Activated CD8-positive, alpha-beta T cell treated with anti-CD3 and anti-CD28 coated beads, Interleukin-2, amount 10 ng/mL, durations not matched to agents 7 days and 5 days (primary cell): ENCODE measurements at regions not wholly inside any gene's neighbourhood (a gene's known extent, or its start where the extent isn't known, plus 50 kb on each side); places are given as distances from the start of the nearest gene placed in this dataset.

Source experiments
- ATAC-seq: fragments of 150-1000 bp; cut with Tn5 transposase; one replicate; pipeline ENCODE4 v1.10.0; 2021; ENCODE audit warnings: moderate library complexity
- CTCF ChIA-PET: fragments of 350-600 bp; sonication (Branson Sonifier 250); formaldehyde crosslinking; loops from one replicate; lab custom pipeline; 2021; ENCODE audit warnings: antibody characterized with exemption; lab: Charles Lee
- POLR2A ChIA-PET: fragments of 350-600 bp; sonication (Branson Sonifier 250); formaldehyde crosslinking; loops from one replicate; lab custom pipeline; 2021; ENCODE audit warnings: antibody characterized with exemption; lab: Charles Lee
- DNase-seq: peaks from one replicate; pipeline ENCODE4 v3.0.0-alpha.2; 2020
- H3K27ac Mint-ChIP-seq: one replicate; pipeline ENCODE4 v1.8.0; 2021; ENCODE audit warnings: mild to moderate bottlenecking, mixed read lengths
- H3K27me3 Mint-ChIP-seq: one replicate; pipeline ENCODE4 v1.8.0; 2021; ENCODE audit warnings: low read depth, mixed read lengths
- H3K36me3 Mint-ChIP-seq: one replicate; pipeline ENCODE4 v1.8.0; 2021; ENCODE audit warnings: low read depth, mixed read lengths
- H3K4me1 Mint-ChIP-seq: one replicate; pipeline ENCODE4 v1.8.0; 2021; ENCODE audit warnings: low read depth, mixed read lengths
- H3K4me3 Mint-ChIP-seq: one replicate; pipeline ENCODE4 v1.8.0; 2021; ENCODE audit warnings: mild to moderate bottlenecking, mixed read lengths
- H3K9me3 Mint-ChIP-seq: one replicate; pipeline ENCODE4 v1.8.0; 2022; ENCODE audit warnings: mixed read lengths; ENCODE audit not compliant: insufficient read depth

DNA sequence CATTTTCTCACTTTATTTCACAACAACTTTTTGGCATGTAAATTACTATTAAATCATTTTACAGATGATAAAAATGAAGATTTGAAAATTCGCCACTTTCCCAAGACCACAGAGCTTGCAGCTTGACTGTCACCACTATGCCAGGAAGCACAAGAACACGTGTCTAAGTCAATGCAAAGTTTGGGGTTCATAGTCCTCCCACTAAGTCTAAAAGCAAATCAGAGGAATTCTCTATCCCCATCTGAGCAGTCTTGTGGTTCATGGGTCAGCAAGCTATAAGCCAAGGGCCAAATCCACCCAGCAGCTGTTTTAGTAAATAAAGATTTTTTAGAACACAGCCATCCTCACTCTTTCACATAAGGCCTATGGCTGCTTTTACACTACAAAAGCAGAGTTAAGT is 833.3 kb upstream of the INTU start:
- H3K4me3 Mint-ChIP-seq, result no peak overlapping the region
- H3K27ac Mint-ChIP-seq, result no peak overlapping the region
- H3K4me1 Mint-ChIP-seq, result no peaks in the 10 kb centered on the region
- no peaks in the 10 kb centered on the region for H3K9me3 Mint-ChIP-seq
- no peak for DNase-seq
- CTCF ChIA-PET, result no interaction called here
- no peaks in the 10 kb centered on the region for H3K36me3 Mint-ChIP-seq
- ATAC-seq, result no peak
- H3K27me3 Mint-ChIP-seq, result no peaks in the 10 kb centered on the region
- POLR2A ChIA-PET, result no interaction called here

DNA sequence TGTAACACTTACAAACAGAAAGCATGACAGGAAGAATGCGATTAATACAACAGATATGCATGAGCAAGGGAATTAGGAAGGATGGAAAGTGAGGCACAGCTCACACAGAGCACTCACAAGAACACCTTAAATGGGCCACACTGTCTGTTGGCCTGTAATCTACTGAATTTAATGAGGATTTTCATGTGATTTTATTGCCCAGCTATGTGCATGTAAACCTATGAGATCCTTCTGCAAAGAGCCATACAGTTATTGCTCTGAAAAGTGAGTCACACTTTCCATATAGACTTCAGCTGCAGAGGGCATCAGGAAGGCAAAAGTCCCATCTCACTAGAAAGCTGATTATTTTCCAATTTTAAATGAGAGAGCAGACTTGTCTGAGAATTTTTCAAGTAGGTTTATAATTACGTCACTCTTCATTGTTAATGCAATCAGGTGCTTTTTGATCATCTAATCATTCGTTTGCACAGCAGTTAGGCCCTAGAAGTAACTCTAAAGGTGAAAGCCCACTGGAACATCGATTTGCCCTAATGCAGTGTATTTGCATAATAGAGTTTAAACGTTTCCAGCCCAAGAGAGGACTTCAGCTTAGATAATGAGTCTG is 832.7 kb upstream of the INTU start:
- no peak for DNase-seq
- no peak overlapping the region for H3K27ac Mint-ChIP-seq
- H3K36me3 Mint-ChIP-seq, result no peaks in the 10 kb centered on the region
- no peaks in the 10 kb centered on the region for H3K4me1 Mint-ChIP-seq
- ATAC-seq, result no peak
- no peaks in the 10 kb centered on the region for H3K27me3 Mint-ChIP-seq
- no peak overlapping the region for H3K4me3 Mint-ChIP-seq
- CTCF ChIA-PET, result interaction anchor here (0.9 kb wide), 1 partner anchor 533 kb away, joined by 3 read pairs; no protein-coding TSS in a partner anchor
- no peaks in the 10 kb centered on the region for H3K9me3 Mint-ChIP-seq
- POLR2A ChIA-PET, result no interaction called here

DNA sequence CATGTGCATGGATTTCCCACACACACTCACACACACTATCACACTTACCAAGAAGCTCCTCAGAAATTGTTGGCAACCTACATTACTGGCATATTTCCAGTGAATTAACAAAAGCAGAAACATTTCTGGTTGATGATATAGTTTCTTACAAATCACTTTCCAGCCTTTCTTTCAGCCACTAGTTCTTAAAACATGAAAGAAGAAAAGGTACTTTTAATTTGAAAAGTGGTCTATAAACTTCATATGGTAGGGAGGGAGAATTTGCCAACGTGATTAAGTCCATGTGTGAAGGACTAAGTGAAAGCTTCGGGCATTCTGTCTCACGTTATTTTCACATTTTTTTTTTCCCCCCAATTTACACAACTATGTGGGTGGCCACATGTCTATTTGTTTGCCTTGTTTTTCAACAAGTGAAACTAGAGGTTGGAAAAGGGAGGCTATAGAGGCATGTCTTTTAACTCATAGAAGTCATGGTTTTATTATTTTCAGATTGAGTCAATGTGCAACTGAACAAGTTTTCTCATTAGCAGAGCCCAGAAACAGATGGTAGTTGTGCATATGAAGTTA is 832.1 kb upstream of the INTU start:
- Mint-ChIP-seq H3K27ac (no peak overlapping the region), H3K36me3 (no peaks in the 10 kb centered on the region), H3K4me3 (no peak overlapping the region), H3K4me1 (no peaks in the 10 kb centered on the region), H3K27me3 (no peaks in the 10 kb centered on the region), H3K9me3 (no peaks in the 10 kb centered on the region)
- DNase-seq (no peak), ATAC-seq (no peak)
- CTCF ChIA-PET, result interaction anchor here (0.9 kb wide), 1 partner anchor 533 kb away, joined by 3 read pairs; no protein-coding TSS in a partner anchor
- POLR2A ChIA-PET, result no interaction called here

DNA sequence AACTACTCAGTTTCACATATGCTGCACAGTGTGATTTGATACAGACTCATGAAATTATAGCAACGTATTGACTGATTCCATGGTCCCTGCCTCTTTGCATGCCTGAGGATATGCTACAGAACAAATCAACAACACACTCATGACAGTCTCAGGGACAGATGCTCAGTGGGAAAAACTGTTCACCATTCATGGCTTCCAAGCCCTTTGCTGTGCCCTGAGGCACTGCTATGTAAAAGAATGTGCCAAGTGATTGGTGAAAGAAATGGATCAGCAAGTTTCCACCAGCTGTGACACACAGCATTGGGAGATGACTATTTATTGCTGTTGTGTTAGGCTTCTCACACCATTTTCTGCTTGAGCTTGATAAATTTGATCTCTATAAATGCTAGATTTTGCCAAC is 825.6 kb upstream of the INTU start:
- Mint-ChIP-seq H3K4me1 (no peaks in the 10 kb centered on the region), H3K4me3 (no peak overlapping the region), H3K27me3 (no peaks in the 10 kb centered on the region), H3K36me3 (no peaks in the 10 kb centered on the region), H3K9me3 (no peaks in the 10 kb centered on the region), H3K27ac (no peak overlapping the region)
- ATAC-seq (no peak), DNase-seq (no peak)
- CTCF ChIA-PET, result no interaction called here
- POLR2A ChIA-PET, result no interaction called here

DNA sequence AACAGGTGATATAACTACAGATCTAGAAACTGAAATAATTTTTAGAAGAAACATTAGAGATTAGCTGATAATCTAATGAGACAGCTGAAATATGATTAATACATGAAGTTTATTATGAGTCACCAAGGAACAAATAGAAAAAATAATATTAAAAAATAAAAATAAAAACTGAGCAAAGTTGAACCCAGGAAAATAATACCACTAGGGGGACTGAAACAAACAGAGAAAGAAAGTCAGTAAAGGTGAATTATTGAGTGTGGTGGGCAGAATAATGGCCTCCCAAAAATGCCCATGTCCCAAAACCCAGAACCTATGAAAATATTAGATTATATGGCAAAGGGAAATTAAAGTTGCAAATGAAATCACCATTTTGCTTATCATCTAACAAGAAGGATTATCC is 820.7 kb upstream of the INTU start:
- H3K27me3 Mint-ChIP-seq, result no peaks in the 10 kb centered on the region
- H3K27ac Mint-ChIP-seq, result no peak overlapping the region
- H3K4me1 Mint-ChIP-seq, result no peaks in the 10 kb centered on the region
- DNase-seq (no peak), ATAC-seq (no peak)
- ChIA-PET CTCF (no interaction called here), POLR2A (no interaction called here)
- no peaks in the 10 kb centered on the region for H3K36me3 Mint-ChIP-seq
- no peak overlapping the region for H3K4me3 Mint-ChIP-seq
- peaks cover 6% of the 10 kb centered on the region for H3K9me3 Mint-ChIP-seq

DNA sequence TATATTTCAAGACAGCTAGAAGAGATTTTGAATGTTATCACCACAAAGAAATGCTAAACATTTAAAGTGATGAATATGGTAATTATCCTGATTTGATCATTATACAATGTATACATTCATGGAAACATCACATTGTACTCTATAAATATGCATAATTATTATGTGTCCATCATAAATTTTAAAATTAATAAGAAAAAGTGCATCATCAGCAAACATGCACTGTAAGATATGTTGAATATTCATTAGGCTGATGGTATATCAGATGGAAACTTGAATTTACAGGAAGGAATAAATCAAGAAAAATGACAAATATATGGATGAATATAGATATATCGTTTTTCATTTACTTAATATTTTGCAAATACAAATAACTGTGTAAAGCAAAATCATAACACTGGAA is 812.1 kb upstream of the INTU start:
- peaks cover 4% of the 10 kb centered on the region for H3K9me3 Mint-ChIP-seq
- ChIA-PET CTCF (no interaction called here), POLR2A (no interaction called here)
- DNase-seq (no peak), ATAC-seq (no peak)
- no peaks in the 10 kb centered on the region for H3K27me3 Mint-ChIP-seq
- H3K27ac Mint-ChIP-seq, result no peak overlapping the region
- no peak overlapping the region for H3K4me3 Mint-ChIP-seq
- no peaks in the 10 kb centered on the region for H3K36me3 Mint-ChIP-seq
- H3K4me1 Mint-ChIP-seq, result no peaks in the 10 kb centered on the region

DNA sequence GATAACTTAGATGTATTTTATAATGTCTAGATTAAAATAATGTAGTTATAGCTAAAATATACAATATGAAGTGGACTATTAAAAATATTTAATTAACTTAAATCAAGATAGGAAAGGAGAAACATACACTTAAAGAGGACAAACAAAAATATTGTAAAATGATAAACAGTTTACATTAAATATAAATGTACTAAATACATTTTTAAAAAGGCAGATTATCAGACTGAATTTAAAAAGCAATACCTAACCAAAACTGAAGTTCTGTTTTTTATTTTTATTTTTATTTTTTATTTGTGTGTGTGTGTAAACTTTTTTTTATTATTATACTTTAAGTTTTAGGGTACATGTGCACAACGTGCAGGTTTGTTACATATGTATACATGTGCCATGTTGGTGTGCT is 811.6 kb upstream of the INTU start:
- Mint-ChIP-seq H3K27me3 (no peaks in the 10 kb centered on the region), H3K27ac (no peak overlapping the region), H3K4me1 (no peaks in the 10 kb centered on the region), H3K9me3 (peaks cover 4% of the 10 kb centered on the region), H3K4me3 (no peak overlapping the region), H3K36me3 (no peaks in the 10 kb centered on the region)
- ChIA-PET POLR2A (no interaction called here), CTCF (no interaction called here)
- ATAC-seq, result no peak
- no peak for DNase-seq

DNA sequence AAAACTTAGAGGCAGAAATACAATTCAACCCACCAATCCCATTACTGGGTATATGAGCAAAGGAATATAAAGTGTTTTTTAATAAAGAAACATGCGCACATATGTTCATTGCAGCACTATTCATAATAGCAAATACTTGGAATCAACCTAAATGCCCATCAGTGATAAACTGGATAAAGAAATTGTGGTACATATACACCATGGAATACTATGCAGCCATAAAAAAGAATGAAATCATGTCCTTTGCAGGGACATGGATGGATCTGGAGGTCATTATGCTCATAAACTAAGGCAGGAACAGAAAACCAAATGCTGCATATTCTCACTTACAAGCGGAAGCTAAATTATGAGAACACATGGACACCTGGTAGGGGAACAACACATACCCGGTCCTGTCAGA is 807.7 kb upstream of the INTU start:
- no peak for DNase-seq
- Mint-ChIP-seq H3K27ac (no peak overlapping the region), H3K9me3 (peaks cover 7% of the 10 kb centered on the region), H3K36me3 (no peaks in the 10 kb centered on the region), H3K4me1 (no peaks in the 10 kb centered on the region), H3K4me3 (no peak overlapping the region), H3K27me3 (no peaks in the 10 kb centered on the region)
- no peak for ATAC-seq
- POLR2A ChIA-PET, result no interaction called here
- CTCF ChIA-PET, result no interaction called here

DNA sequence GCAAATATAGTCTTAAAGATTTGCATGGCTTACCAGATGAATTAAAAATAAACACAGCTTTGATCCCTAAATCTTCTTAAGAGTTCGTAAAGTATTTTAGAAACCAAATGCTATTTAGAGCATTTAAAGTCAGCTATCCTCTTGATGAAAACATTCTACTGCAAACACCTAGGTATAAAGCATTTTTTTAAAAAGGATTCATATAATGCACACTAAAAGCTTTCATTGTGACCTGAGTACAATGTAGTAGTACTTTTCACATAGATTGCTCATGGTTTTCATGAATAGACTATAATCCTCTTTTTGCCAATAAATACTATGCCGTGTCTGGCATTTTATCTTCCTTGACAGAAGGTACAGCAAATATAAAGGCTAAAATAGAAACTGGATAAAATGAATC is 805.1 kb upstream of the INTU start:
- no peak overlapping the region for H3K27ac Mint-ChIP-seq
- no peaks in the 10 kb centered on the region for H3K36me3 Mint-ChIP-seq
- H3K27me3 Mint-ChIP-seq, result no peaks in the 10 kb centered on the region
- ATAC-seq (no peak), DNase-seq (no peak)
- ChIA-PET POLR2A (no interaction called here), CTCF (no interaction called here)
- H3K4me3 Mint-ChIP-seq, result no peak overlapping the region
- peaks cover 20% of the 10 kb centered on the region for H3K9me3 Mint-ChIP-seq
- H3K4me1 Mint-ChIP-seq, result no peaks in the 10 kb centered on the region

DNA sequence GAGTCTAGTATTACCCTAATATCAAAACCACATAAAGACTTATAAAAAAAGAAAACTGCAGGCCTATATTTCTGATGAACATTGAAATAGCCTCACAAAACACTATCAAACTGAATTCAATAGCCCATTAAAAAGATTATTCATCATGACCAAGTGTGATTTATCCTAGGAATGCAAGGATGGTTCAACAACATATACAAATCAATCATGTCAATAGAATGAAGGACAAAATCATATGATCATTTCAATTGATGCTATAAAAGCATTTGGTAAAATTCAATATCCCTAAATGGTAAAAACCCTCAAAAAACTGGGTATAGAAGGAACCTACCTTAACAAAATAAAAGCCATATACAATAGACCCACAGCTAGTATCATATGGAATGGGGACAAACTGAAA is 797.9 kb upstream of the INTU start:
- POLR2A ChIA-PET, result no interaction called here
- no peak overlapping the region for H3K27ac Mint-ChIP-seq
- H3K4me3 Mint-ChIP-seq, result no peak overlapping the region
- DNase-seq, result no peak
- H3K36me3 Mint-ChIP-seq, result no peaks in the 10 kb centered on the region
- no peak for ATAC-seq
- H3K4me1 Mint-ChIP-seq, result no peaks in the 10 kb centered on the region
- H3K9me3 Mint-ChIP-seq, result peaks cover 30% of the 10 kb centered on the region
- CTCF ChIA-PET, result no interaction called here
- H3K27me3 Mint-ChIP-seq, result no peaks in the 10 kb centered on the region

DNA sequence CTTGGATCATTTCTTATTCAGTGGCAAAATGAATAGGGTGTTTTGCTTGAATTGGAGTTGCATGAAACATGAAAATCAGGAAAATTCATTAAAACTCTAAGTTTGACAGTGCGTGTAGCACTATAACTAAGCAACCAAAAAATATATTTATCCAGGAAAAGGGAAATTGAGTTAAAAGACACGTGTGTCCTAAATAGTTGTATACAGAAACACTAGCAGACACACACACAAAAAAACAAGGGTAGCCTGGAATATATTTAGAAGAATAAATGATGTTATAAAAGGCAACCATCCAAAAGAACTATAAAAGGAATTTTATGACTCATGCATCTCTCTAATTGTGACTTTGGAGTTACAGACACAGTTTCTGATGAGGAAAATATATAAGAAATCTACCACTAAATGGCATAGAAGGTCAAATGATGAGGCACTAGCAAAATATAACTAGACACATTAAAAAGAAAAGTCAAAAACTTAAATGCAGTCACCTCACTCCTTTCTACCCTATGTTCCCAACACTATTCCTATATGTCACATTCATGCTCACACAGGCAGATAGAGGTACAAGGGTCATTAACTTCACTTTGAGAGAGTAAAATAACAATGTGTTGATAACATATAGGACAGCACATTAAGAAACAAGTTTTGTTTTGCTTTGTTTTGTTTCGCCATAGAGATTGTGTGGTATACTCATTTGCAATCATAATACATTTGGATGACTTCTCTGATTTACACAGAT is 793.6 kb upstream of the INTU start:
- Mint-ChIP-seq H3K4me1 (no peaks in the 10 kb centered on the region), H3K36me3 (no peaks in the 10 kb centered on the region), H3K9me3 (peaks cover 15% of the 10 kb centered on the region), H3K4me3 (no peak overlapping the region), H3K27ac (no peak overlapping the region), H3K27me3 (no peaks in the 10 kb centered on the region)
- ChIA-PET CTCF (interaction anchor here (0.6 kb wide), 1 partner anchor 1469 kb away, joined by 3 read pairs; no protein-coding TSS in a partner anchor), POLR2A (no interaction called here)
- ATAC-seq (no peak), DNase-seq (no peak)

DNA sequence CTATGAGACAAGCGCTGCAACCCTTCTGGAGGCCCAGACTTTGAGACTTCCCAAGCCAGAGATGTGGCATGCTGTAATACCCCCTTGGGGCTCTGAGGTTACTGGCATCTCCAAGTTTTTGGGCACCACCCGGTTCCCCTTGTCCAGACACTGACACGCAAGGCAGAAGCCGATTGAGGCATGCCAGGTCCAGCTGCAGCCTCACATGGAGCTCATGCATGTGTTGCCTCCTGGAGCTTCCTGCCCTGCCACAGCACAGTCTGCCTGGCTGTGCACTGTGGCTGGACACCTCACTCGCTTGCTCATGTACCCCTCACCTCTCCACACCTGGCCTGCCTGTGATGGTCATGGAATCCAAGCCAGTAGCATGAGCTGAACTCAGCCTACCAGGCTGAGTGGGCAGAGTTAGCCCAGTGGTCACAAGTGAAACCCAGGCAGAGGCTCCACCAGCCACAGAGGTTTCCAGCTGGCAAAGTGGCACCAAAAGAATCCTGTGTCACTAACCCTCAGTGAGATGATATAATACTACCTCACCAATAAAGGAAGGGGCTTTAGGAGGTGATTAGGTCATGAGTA is 789.2 kb upstream of the INTU start:
- no peaks in the 10 kb centered on the region for H3K27me3 Mint-ChIP-seq
- ATAC-seq, result no peak
- H3K4me3 Mint-ChIP-seq, result no peak overlapping the region
- POLR2A ChIA-PET, result no interaction called here
- DNase-seq, result no peak
- peaks cover 6% of the 10 kb centered on the region for H3K9me3 Mint-ChIP-seq
- H3K4me1 Mint-ChIP-seq, result no peaks in the 10 kb centered on the region
- CTCF ChIA-PET, result no interaction called here
- no peaks in the 10 kb centered on the region for H3K36me3 Mint-ChIP-seq
- H3K27ac Mint-ChIP-seq, result no peak overlapping the region
